T-cell (primary cell): ENCODE measurements at regions not wholly inside any gene's neighbourhood (a gene's known extent, or its start where the extent isn't known, plus 50 kb on each side); places are given as distances from the start of the nearest gene placed in this dataset.

Experiments used
- ATAC-seq, 4 experiments: fragments of 200-7000 bp in 3 of 4; fragments of 150-1000 bp in 1 of 4; cut with Tn5 transposase; replicated peaks in 1 of 4; 1 replicate in 3 of 4; 2 replicates in 1 of 4; pipeline ENCODE4 v1.10.0; 2021; ENCODE audit warnings: moderate library complexity in 3 of 4, mild to moderate bottlenecking in 2 of 4, moderate number of reproducible peaks in 1 of 4
- CTCF ChIA-PET, 2 donors: fragments of 300-600 bp; sonication (Branson Sonifier 250); formaldehyde crosslinking; loops; one replicate each; lab custom pipeline; 2022; ENCODE audit warnings: antibody characterized with exemption in 2 of 2; lab: Charles Lee
- POLR2A ChIA-PET, 2 donors: fragments of 300-600 bp; sonication (Branson Sonifier 250); formaldehyde crosslinking; loops; one replicate each; lab custom pipeline; 2022; ENCODE audit warnings: antibody characterized with exemption in 2 of 2; lab: Charles Lee
- DNase-seq, 35 experiments: peaks; one replicate each; pipeline versions ENCODE4 v3.0.0 to v3.0.0-alpha.2; 2013 to 2023
- H3K27ac ChIP-seq: one replicate; pipeline ENCODE4 v1.5.1; 2013; ENCODE audit warnings: low read length
- H3K27me3 ChIP-seq, 2 experiments: replicated peaks in 1 of 2; 1 replicate in 1 of 2; 2 replicates in 1 of 2; pipeline versions ENCODE4 v1.6.1 to v1.7.0; 2013; ENCODE audit warnings: low read length in 1 of 2, mixed read lengths in 1 of 2; ENCODE audit not compliant: control insufficient read depth in 2 of 2, insufficient read depth in 2 of 2; ENCODE audit errors: extremely low read depth in 1 of 2
- H3K36me3 ChIP-seq, 2 donors: 1 replicate in 1 of 2; 2 replicates in 1 of 2; pipeline versions ENCODE4 v1.6.1 to v1.7.0; 2013; ENCODE audit warnings: low read length in 1 of 2; ENCODE audit not compliant: control insufficient read depth in 2 of 2, insufficient read depth in 1 of 2; ENCODE audit errors: extremely low read depth in 1 of 2
- H3K4me1 ChIP-seq, 2 experiments: 1 replicate in 1 of 2; 2 replicates in 1 of 2; pipeline versions ENCODE4 v1.6.1 to v1.7.0; 2013; ENCODE audit warnings: low read length in 2 of 2, mixed read lengths in 1 of 2; ENCODE audit not compliant: insufficient read depth in 2 of 2, control insufficient read depth in 1 of 2; ENCODE audit errors: extremely low read depth in 1 of 2
- H3K4me3 ChIP-seq, 2 donors: 1 replicate in 1 of 2; 2 replicates in 1 of 2; pipeline versions ENCODE4 v1.5.1 to v1.7.0; 2013; ENCODE audit warnings: mild to moderate bottlenecking in 2 of 2, low read length in 1 of 2, moderate library complexity in 1 of 2; ENCODE audit not compliant: control insufficient read depth in 1 of 2; ENCODE audit errors: extremely low read depth in 1 of 2
- H3K9me3 ChIP-seq: 2 replicates; pipeline ENCODE4 v1.7.0; 2013
- H3K27ac Mint-ChIP-seq, 2 donors: one replicate each; pipeline ENCODE4 v1.8.0; 2020 to 2021; ENCODE audit warnings: mild to moderate bottlenecking in 2 of 2, mixed read lengths in 2 of 2
- H3K27me3 Mint-ChIP-seq, 2 donors: one replicate each; pipeline ENCODE4 v1.8.0; 2021 to 2022; ENCODE audit warnings: mixed read lengths in 2 of 2
- H3K36me3 Mint-ChIP-seq: one replicate; pipeline ENCODE4 v1.8.0; 2021; ENCODE audit warnings: mixed read lengths
- H3K4me1 Mint-ChIP-seq, 3 donors: one replicate each; pipeline ENCODE4 v1.8.0; 2020 to 2022; ENCODE audit warnings: mixed read lengths in 3 of 3, mild to moderate bottlenecking in 1 of 3
- H3K4me3 Mint-ChIP-seq, 3 donors: one replicate each; pipeline ENCODE4 v1.8.0; 2020 to 2022; ENCODE audit warnings: mild to moderate bottlenecking in 3 of 3, mixed read lengths in 3 of 3, moderate library complexity in 3 of 3
- H3K9me3 Mint-ChIP-seq, 3 donors: one replicate each; pipeline ENCODE4 v1.8.0; 2020 to 2022; ENCODE audit warnings: mixed read lengths in 3 of 3
- WGBS: methylation state at CpG from one replicate; pipeline ENCODE4 v1.1.5; 2013; ENCODE audit warnings: missing lambda C conversion rate; ENCODE audit not compliant: insufficient coverage; 5-methylcytosine and 5-hydroxymethylcytosine counted together

DNA sequence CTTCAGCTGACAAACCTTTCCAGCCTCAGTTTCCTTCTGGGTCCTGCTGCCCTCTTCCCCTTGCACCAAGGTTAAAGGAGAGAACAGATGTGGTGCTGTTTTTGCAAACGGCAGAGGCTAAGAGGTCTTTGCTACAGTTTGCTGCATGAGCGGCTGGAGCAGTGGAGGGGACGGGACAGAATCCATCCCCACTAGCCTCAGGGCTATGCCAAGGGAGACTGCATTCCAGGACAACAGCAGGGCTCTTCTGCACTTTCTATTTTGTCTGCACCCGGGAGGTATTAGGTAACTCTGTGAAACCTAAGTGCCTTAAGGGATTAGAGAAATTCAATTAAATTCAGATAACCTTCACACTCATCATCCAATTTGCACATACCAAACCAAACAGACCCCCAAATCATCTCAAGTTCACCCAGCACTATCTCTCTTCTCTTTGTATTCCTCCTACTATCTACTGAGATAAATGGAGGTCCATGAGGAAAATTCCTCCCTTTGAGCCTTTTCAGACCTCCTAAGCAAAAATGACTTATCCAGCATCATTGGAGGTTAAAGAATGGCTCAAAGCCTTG, 103.8 kb upstream of the VRK1 start:
- CTCF ChIA-PET: no interaction called here

GRCh38 chr14:96693987-96694386, 103.2 kb upstream of the VRK1 start:
- DNase-seq (no peak), ATAC-seq (no peak)
- no peak overlapping the region for H3K27ac ChIP-seq
- H3K4me1 ChIP-seq: no peaks in the 10 kb centered on the region
- CTCF ChIA-PET: no interaction called here
- no peaks in the 10 kb centered on the region for H3K4me1 Mint-ChIP-seq
- H3K4me3 ChIP-seq: no peak overlapping the region
- H3K4me3 Mint-ChIP-seq: no peak overlapping the region
- no CpG with 5 or more reads among the region's 4 CpGs for WGBS
- no peaks in the 10 kb centered on the region for H3K36me3 Mint-ChIP-seq
- no peak overlapping the region for H3K27ac Mint-ChIP-seq
- no peaks in the 10 kb centered on the region for H3K9me3 Mint-ChIP-seq
- H3K9me3 ChIP-seq: no peaks in the 10 kb centered on the region
- H3K27me3 Mint-ChIP-seq: peaks cover 15 to 21% of the 10 kb centered on the region in 2 donors
- POLR2A ChIA-PET: no interaction called here
- peaks cover 0 to 18% of the 10 kb centered on the region in 2 experiments for H3K27me3 ChIP-seq
- no peaks in the 10 kb centered on the region for H3K36me3 ChIP-seq

More for the DNA sequence above, 103.8 kb upstream of the VRK1 start:
- ATAC-seq (no peak), DNase-seq (no peak)
- H3K36me3 ChIP-seq: no peaks in the 10 kb centered on the region
- H3K4me3 ChIP-seq: no peak overlapping the region
- 92% methylated on average over 2 of the region's 4 CpGs for WGBS
- Mint-ChIP-seq H3K9me3 (no peaks in the 10 kb centered on the region), H3K36me3 (no peaks in the 10 kb centered on the region), H3K4me1 (no peaks in the 10 kb centered on the region), H3K27ac (no peak overlapping the region), H3K27me3 (peaks cover 15 to 21% of the 10 kb centered on the region in 2 donors), H3K4me3 (no peak overlapping the region)
- H3K4me1 ChIP-seq: no peaks in the 10 kb centered on the region
- peaks cover 0 to 13% of the 10 kb centered on the region in 2 experiments for H3K27me3 ChIP-seq
- H3K27ac ChIP-seq: no peak overlapping the region
- no peaks in the 10 kb centered on the region for H3K9me3 ChIP-seq
- POLR2A ChIA-PET: no interaction called here

DNA sequence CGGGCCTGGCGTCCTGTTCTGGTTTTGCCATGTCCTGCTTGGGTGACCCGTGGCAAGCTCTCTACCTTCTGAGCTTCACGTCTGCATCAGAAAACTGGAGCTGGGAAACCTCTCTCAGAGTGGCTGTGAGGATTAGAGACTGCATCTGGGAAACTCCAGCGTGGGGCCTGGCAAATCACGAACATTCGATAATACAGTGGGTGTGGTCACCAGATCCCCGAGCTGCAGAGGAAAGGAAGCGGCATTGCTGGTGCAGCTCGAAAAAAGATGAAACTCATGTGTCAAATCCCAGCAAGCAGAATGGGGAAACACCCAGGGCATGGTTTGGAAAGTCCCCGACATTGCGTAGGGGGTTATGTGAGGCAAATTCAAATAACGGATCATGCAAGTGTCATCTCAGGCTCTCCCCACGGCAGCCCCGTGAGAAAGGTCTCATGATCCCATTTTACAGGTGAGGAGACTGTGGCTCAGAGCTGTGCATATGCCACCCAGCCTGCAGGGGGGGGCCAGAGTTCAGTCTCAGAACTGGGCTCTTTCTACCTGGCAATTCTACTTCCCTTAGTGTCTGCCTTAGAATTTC, 98.1 kb upstream of the VRK1 start:
- POLR2A ChIA-PET: no interaction called here
- Histone ChIP-seq H3K4me1 (no peaks in the 10 kb centered on the region), H3K27me3 (peaks cover 0 to 33% of the 10 kb centered on the region in 2 experiments), H3K36me3 (no peaks in the 10 kb centered on the region), H3K27ac (no peak overlapping the region), H3K9me3 (no peaks in the 10 kb centered on the region), H3K4me3 (no peak overlapping the region)
- no peak overlapping the region for H3K27ac Mint-ChIP-seq
- no peaks in the 10 kb centered on the region for H3K9me3 Mint-ChIP-seq
- peaks cover 24% of the 10 kb centered on the region in 2 donors for H3K27me3 Mint-ChIP-seq
- DNase-seq: peak in 5 of 35 experiments; percentile 1 to 19 (median 4)
- no peaks in the 10 kb centered on the region for H3K4me1 Mint-ChIP-seq
- no peak overlapping the region for H3K4me3 Mint-ChIP-seq
- 65% methylated on average over 9 of the region's 15 CpGs for WGBS
- CTCF ChIA-PET: no interaction called here
- no peaks in the 10 kb centered on the region for H3K36me3 Mint-ChIP-seq
- no peak for ATAC-seq

GRCh38 chr14:96699666-96700065, 97.5 kb upstream of the VRK1 start:
- no peak overlapping the region for H3K4me3 Mint-ChIP-seq
- H3K27ac Mint-ChIP-seq: no peak overlapping the region
- H3K27me3 Mint-ChIP-seq: peaks cover 26 to 28% of the 10 kb centered on the region in 2 donors
- ATAC-seq (no peak), DNase-seq (no peak)
- no peaks in the 10 kb centered on the region for H3K36me3 Mint-ChIP-seq
- no peaks in the 10 kb centered on the region for H3K9me3 Mint-ChIP-seq
- POLR2A ChIA-PET: no interaction called here
- CTCF ChIA-PET: no interaction called here
- Histone ChIP-seq H3K27ac (no peak overlapping the region), H3K4me3 (no peak overlapping the region), H3K9me3 (no peaks in the 10 kb centered on the region), H3K27me3 (peaks cover 0 to 39% of the 10 kb centered on the region in 2 experiments), H3K4me1 (no peaks in the 10 kb centered on the region), H3K36me3 (no peaks in the 10 kb centered on the region)
- H3K4me1 Mint-ChIP-seq: no peaks in the 10 kb centered on the region
- WGBS: no CpG with 5 or more reads among the region's 3 CpGs

DNA sequence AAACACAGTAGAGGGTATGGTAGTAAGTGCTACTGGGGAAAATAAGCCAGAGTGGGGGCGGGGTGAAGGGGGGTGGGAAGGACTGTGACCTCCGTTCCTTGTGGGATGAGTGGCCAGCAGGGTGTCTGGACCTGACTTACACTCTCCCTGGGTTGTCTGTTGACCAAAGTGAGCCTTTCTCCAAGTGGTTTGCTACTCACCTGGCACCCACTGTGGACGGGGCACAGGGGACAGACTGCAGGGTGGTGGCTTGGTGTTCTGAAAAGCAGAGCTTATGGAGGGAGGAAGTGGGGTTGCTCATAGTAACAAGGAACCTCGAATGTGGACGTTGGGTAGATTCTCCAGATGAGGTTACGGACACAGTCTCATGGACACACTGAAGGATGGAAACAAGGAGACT, 94.4 kb upstream of the VRK1 start:
- H3K9me3 Mint-ChIP-seq: no peaks in the 10 kb centered on the region
- H3K4me1 Mint-ChIP-seq: no peaks in the 10 kb centered on the region
- H3K27me3 Mint-ChIP-seq: peaks cover 23 to 37% of the 10 kb centered on the region in 2 donors
- Histone ChIP-seq H3K4me3 (no peak overlapping the region), H3K27me3 (peaks cover 0 to 46% of the 10 kb centered on the region in 2 experiments), H3K36me3 (no peaks in the 10 kb centered on the region), H3K4me1 (no peaks in the 10 kb centered on the region), H3K27ac (no peak overlapping the region), H3K9me3 (no peaks in the 10 kb centered on the region)
- ChIA-PET POLR2A (no interaction called here), CTCF (no interaction called here)
- no peaks in the 10 kb centered on the region for H3K36me3 Mint-ChIP-seq
- DNase-seq: no peak
- H3K27ac Mint-ChIP-seq: no peak overlapping the region
- H3K4me3 Mint-ChIP-seq: no peak overlapping the region
- 80% methylated on average over 5 of the region's 6 CpGs for WGBS
- no peak for ATAC-seq

GRCh38 chr14:96705422-96706092, 91.6 kb upstream of the VRK1 start:
- H3K9me3 Mint-ChIP-seq: no peaks in the 10 kb centered on the region
- H3K4me3 Mint-ChIP-seq: no peak overlapping the region
- H3K27me3 Mint-ChIP-seq: peaks cover 16 to 32% of the 10 kb centered on the region in 2 donors
- Histone ChIP-seq H3K9me3 (no peaks in the 10 kb centered on the region), H3K27me3 (peaks cover 0 to 37% of the 10 kb centered on the region in 2 experiments), H3K27ac (no peak overlapping the region), H3K4me1 (no peaks in the 10 kb centered on the region), H3K36me3 (no peaks in the 10 kb centered on the region), H3K4me3 (no peak overlapping the region)
- no peak overlapping the region for H3K27ac Mint-ChIP-seq
- no peaks in the 10 kb centered on the region for H3K36me3 Mint-ChIP-seq
- DNase-seq (no peak), ATAC-seq (no peak)
- POLR2A ChIA-PET: no interaction called here
- H3K4me1 Mint-ChIP-seq: no peaks in the 10 kb centered on the region
- WGBS: 61% methylated on average over 6 of the region's 10 CpGs
- CTCF ChIA-PET: no interaction called here
